HCT116 (cell line): ENCODE measurements at regions not wholly inside any gene's neighbourhood (a gene's known extent, or its start where the extent isn't known, plus 50 kb on each side); places are given as distances from the start of the nearest gene placed in this dataset.

Source experiments
- ATAC-seq: fragments of 200-7000 bp; cut with Tn5 transposase; 2 replicates; pipeline ENCODE4 v1.9.1; 2020; ENCODE audit warnings: mild to moderate bottlenecking, moderate library complexity
- BruUV-seq: library from RNA; stranded (reverse); fragments of 400-500 nt; replicated peaks from 2 replicates; lab custom pipeline; 2021; lab: Mats Ljungman, UMichigan
- CTCF ChIA-PET: fragments of 300-600 bp; sonication (Branson Sonifier 250); formaldehyde crosslinking; loops from one replicate; lab custom pipeline; 2021; ENCODE audit warnings: antibody characterized with exemption; lab: Charles Lee
- POLR2A ChIA-PET: fragments of 300-600, 350-600 bp; sonication (Branson Sonifier 250); formaldehyde crosslinking; loops from one replicate; lab custom pipeline; 2021; ENCODE audit warnings: antibody characterized with exemption; lab: Charles Lee
- RAD21 ChIA-PET, 2 experiments: fragments of 300-600 bp; sonication (Branson Sonifier 250); formaldehyde crosslinking; loops; one replicate each; lab custom pipeline; 2023; ENCODE audit warnings: low total read pairs in 2 of 2; ENCODE audit not compliant: uncharacterized antibody in 2 of 2, unreplicated experiment in 2 of 2, low non-redundant PET in 1 of 2; lab: Charles Lee
- DNase-seq: peaks from one replicate; pipeline ENCODE4 v3.0.0-alpha.2; 2010; ENCODE audit warnings: low read depth, low spot score
- H2AFZ ChIP-seq: fragments of 200-600 bp; shearing (Covaris generic), sonication (generic); 2 replicates; pipeline ENCODE4 v1.6.1; 2017; ENCODE audit warnings: low read depth, mixed run types, mixed read lengths, antibody characterized with exemption, low read length; ENCODE audit not compliant: poor library complexity, severe bottlenecking
- H3K27ac ChIP-seq: 2 replicates; pipeline ENCODE4 v1.5.1; 2012; ENCODE audit warnings: low read depth, low read length
- H3K27me3 ChIP-seq: fragments of 200-600 bp; sonication (generic); 2 replicates; pipeline ENCODE4 v1.6.1; 2016; ENCODE audit warnings: mixed run types, low read length, mixed read lengths; ENCODE audit not compliant: insufficient read depth
- H3K36me3 ChIP-seq, 2 experiments: fragments of 200-500 bp in 1 of 2; fragments of 200-600 bp in 1 of 2; sonication (Bioruptor generic) in 1 of 2; sonication (generic) in 1 of 2; 2 replicates each; pipeline versions ENCODE4 v1.5.1 to v1.6.1; 2014 to 2016; ENCODE audit warnings: low read length in 2 of 2, inconsistent platforms in 1 of 2, mixed read lengths in 1 of 2, mixed run types in 1 of 2; ENCODE audit not compliant: insufficient read depth in 2 of 2, control insufficient read depth in 1 of 2
- H3K4me1 ChIP-seq, 2 experiments: fragments of 200-600 bp in 1 of 2; sonication (generic) in 1 of 2; 2 replicates each; pipeline versions ENCODE4 v1.5.1 to v1.6.1; 2012 to 2017; ENCODE audit warnings: low read length in 2 of 2, inconsistent platforms in 1 of 2, mild to moderate bottlenecking in 1 of 2, mixed read lengths in 1 of 2, mixed run types in 1 of 2, moderate library complexity in 1 of 2; ENCODE audit not compliant: insufficient read depth in 2 of 2, control insufficient read depth in 1 of 2
- H3K4me2 ChIP-seq: fragments of 200-600 bp; sonication (generic); 2 replicates; pipeline ENCODE4 v1.6.1; 2017; ENCODE audit warnings: mixed run types, low read length, mixed read lengths
- H3K4me3 ChIP-seq, 2 experiments: fragments of 200-600 bp in 1 of 2; sonication (generic) in 1 of 2; replicated peaks in 1 of 2; 2 replicates each; pipeline ENCODE4 v1.5.1; 2011 to 2016; ENCODE audit warnings: low read length in 2 of 2, control low read depth in 1 of 2, low read depth in 1 of 2, mild to moderate bottlenecking in 1 of 2, mixed read lengths in 1 of 2, mixed run types in 1 of 2
- H3K79me2 ChIP-seq: fragments of 200-600 bp; sonication (generic); 2 replicates; pipeline ENCODE4 v1.6.1; 2017; ENCODE audit warnings: mild to moderate bottlenecking, mixed run types, low read length, moderate library complexity, mixed read lengths; ENCODE audit not compliant: insufficient read depth
- H3K9ac ChIP-seq: fragments of 200-600 bp; sonication (generic); 2 replicates; pipeline ENCODE4 v1.6.1; 2016; ENCODE audit warnings: low read length, mixed read lengths
- H3K9me2 ChIP-seq: fragments of 200-600 bp; sonication (generic), shearing (Covaris generic); 2 replicates; pipeline ENCODE4 v1.6.1; 2017; ENCODE audit warnings: mixed run types, mild to moderate bottlenecking, moderate library complexity; ENCODE audit not compliant: insufficient read depth
- H3K9me3 ChIP-seq, 2 experiments: fragments of 200-500 bp in 1 of 2; fragments of 200-600 bp in 1 of 2; sonication (Bioruptor generic) in 1 of 2; sonication (generic) in 1 of 2; 2 replicates each; pipeline ENCODE4 v1.6.1; 2014 to 2017; ENCODE audit warnings: low read length in 2 of 2, mixed read lengths in 2 of 2, inconsistent platforms in 1 of 2, low read depth in 1 of 2, mild to moderate bottlenecking in 1 of 2, mixed run types in 1 of 2, moderate library complexity in 1 of 2; ENCODE audit not compliant: control insufficient read depth in 1 of 2, insufficient read depth in 1 of 2
- H4K20me1 ChIP-seq: fragments of 200-600 bp; sonication (generic), shearing (Covaris generic); 2 replicates; pipeline ENCODE4 v1.6.1; 2017; ENCODE audit warnings: mixed run types, mild to moderate bottlenecking, moderate library complexity; ENCODE audit not compliant: insufficient read depth
- CEBPB ChIP-seq: IDR thresholded peaks from 2 replicates; pipeline ENCODE4 v1.6.1; 2012; ENCODE audit warnings: low read depth
- EGR1 ChIP-seq: IDR thresholded peaks from 2 replicates; pipeline ENCODE4 v1.6.1; 2012; ENCODE audit warnings: low read depth
- EZH2phosphoT487 ChIP-seq: fragments of 200-600 bp; IDR thresholded peaks from 2 replicates; pipeline ENCODE4 v1.6.1; 2018; ENCODE audit warnings: antibody characterized with exemption, borderline replicate concordance
- FOSL1 ChIP-seq: IDR thresholded peaks from 2 replicates; pipeline ENCODE4 v1.6.1; 2012; ENCODE audit warnings: low read depth
- SP1 ChIP-seq: IDR thresholded peaks from 2 replicates; pipeline ENCODE4 v1.6.1; 2012; ENCODE audit warnings: low read depth
- SRF ChIP-seq: IDR thresholded peaks from 2 replicates; pipeline ENCODE4 v1.6.1; 2012; ENCODE audit warnings: low read depth
- ZNF274 ChIP-seq: fragments of 200-500 bp; sonication (Bioruptor generic); IDR thresholded peaks from 2 replicates; pipeline ENCODE4 v1.6.1; 2014; ENCODE audit warnings: mild to moderate bottlenecking, low read depth, low read length, inconsistent platforms
- intact Hi-C: fragments of 100-400 bp; cut with micrococcal nuclease; formaldehyde crosslinking; loops from 2 replicates; pipeline ENCODE4 v1.10.0; 2022
- TF ChIP-seq, protein P1 (sequence below): IDR thresholded peaks from 2 replicates; pipeline ENCODE4 v1.6.1; 2012
- TF ChIP-seq, protein P2 (sequence below), 3 experiments: fragments of 200-600 bp in 1 of 3; sonication (generic) in 1 of 3; IDR thresholded peaks in 2 of 3; conservative IDR thresholded peaks in 1 of 3; 2 replicates each; pipeline ENCODE4 v1.5.1; 2012 to 2017; ENCODE audit warnings: low read depth in 2 of 3, low read length in 2 of 3, antibody characterized with exemption in 1 of 3, borderline replicate concordance in 1 of 3, control low read depth in 1 of 3, mild to moderate bottlenecking in 1 of 3, mixed read lengths in 1 of 3, mixed run types in 1 of 3, moderate library complexity in 1 of 3; ENCODE audit not compliant: insufficient read depth in 1 of 3
- TF ChIP-seq, protein P3 (sequence below): IDR thresholded peaks from 2 replicates; pipeline ENCODE4 v1.6.1; 2012; ENCODE audit warnings: low read depth

GRCh38 chr2:16155766-16156165, 215.4 kb downstream of the MYCN start:
- no peak for ATAC-seq
- no peaks in the 10 kb centered on the region for H4K20me1 ChIP-seq
- RAD21 ChIA-PET, result no interaction called here
- CTCF ChIA-PET, result no interaction called here
- H3K27ac ChIP-seq, result no peak overlapping the region
- no peak overlapping the region for H2AFZ ChIP-seq
- no peaks in the 10 kb centered on the region for H3K36me3 ChIP-seq
- no peak overlapping the region for H3K9ac ChIP-seq
- H3K9me3 ChIP-seq, result no peaks in the 10 kb centered on the region
- POLR2A ChIA-PET, result no interaction called here
- BruUV-seq, result no TSS peak
- no peaks in the 10 kb centered on the region for H3K79me2 ChIP-seq
- TF ChIP-seq, protein P1, sequence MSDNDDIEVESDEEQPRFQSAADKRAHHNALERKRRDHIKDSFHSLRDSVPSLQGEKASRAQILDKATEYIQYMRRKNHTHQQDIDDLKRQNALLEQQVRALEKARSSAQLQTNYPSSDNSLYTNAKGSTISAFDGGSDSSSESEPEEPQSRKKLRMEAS, result no peak
- TF ChIP-seq, protein P2, sequence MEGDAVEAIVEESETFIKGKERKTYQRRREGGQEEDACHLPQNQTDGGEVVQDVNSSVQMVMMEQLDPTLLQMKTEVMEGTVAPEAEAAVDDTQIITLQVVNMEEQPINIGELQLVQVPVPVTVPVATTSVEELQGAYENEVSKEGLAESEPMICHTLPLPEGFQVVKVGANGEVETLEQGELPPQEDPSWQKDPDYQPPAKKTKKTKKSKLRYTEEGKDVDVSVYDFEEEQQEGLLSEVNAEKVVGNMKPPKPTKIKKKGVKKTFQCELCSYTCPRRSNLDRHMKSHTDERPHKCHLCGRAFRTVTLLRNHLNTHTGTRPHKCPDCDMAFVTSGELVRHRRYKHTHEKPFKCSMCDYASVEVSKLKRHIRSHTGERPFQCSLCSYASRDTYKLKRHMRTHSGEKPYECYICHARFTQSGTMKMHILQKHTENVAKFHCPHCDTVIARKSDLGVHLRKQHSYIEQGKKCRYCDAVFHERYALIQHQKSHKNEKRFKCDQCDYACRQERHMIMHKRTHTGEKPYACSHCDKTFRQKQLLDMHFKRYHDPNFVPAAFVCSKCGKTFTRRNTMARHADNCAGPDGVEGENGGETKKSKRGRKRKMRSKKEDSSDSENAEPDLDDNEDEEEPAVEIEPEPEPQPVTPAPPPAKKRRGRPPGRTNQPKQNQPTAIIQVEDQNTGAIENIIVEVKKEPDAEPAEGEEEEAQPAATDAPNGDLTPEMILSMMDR (IDR thresholded peaks at IDR 0.05 in 2 of 3, conservative IDR thresholded peaks at IDR 0.05 in 1 of 3; ENCODE audit: borderline replicate concordance in 1 of 3, insufficient read depth in 1 of 3, low read depth in 2 of 3, low read length in 2 of 3), result no peak
- TF ChIP-seq SP1 (no peak), EGR1 (no peak), ZNF274 (no peak), FOSL1 (no peak), SRF (no peak), CEBPB (no peak), EZH2phosphoT487 (no peak)
- TF ChIP-seq, protein P3, sequence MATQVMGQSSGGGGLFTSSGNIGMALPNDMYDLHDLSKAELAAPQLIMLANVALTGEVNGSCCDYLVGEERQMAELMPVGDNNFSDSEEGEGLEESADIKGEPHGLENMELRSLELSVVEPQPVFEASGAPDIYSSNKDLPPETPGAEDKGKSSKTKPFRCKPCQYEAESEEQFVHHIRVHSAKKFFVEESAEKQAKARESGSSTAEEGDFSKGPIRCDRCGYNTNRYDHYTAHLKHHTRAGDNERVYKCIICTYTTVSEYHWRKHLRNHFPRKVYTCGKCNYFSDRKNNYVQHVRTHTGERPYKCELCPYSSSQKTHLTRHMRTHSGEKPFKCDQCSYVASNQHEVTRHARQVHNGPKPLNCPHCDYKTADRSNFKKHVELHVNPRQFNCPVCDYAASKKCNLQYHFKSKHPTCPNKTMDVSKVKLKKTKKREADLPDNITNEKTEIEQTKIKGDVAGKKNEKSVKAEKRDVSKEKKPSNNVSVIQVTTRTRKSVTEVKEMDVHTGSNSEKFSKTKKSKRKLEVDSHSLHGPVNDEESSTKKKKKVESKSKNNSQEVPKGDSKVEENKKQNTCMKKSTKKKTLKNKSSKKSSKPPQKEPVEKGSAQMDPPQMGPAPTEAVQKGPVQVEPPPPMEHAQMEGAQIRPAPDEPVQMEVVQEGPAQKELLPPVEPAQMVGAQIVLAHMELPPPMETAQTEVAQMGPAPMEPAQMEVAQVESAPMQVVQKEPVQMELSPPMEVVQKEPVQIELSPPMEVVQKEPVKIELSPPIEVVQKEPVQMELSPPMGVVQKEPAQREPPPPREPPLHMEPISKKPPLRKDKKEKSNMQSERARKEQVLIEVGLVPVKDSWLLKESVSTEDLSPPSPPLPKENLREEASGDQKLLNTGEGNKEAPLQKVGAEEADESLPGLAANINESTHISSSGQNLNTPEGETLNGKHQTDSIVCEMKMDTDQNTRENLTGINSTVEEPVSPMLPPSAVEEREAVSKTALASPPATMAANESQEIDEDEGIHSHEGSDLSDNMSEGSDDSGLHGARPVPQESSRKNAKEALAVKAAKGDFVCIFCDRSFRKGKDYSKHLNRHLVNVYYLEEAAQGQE, result no peak
- no peak overlapping the region for H3K4me3 ChIP-seq
- intact Hi-C loops, result no loop called here
- H3K4me2 ChIP-seq, result no peak overlapping the region
- no peaks in the 10 kb centered on the region for H3K9me2 ChIP-seq
- no peaks in the 10 kb centered on the region for H3K4me1 ChIP-seq
- peaks cover 10% of the 10 kb centered on the region; the same call in 1 of the 2 replicates for H3K27me3 ChIP-seq
- no peak for DNase-seq
